ENCODE measurements at regions not wholly inside any gene's neighbourhood (a gene's known extent, or its start where the extent isn't known, plus 50 kb on each side); places are given as distances from the start of the nearest gene placed in this dataset.

DNA sequence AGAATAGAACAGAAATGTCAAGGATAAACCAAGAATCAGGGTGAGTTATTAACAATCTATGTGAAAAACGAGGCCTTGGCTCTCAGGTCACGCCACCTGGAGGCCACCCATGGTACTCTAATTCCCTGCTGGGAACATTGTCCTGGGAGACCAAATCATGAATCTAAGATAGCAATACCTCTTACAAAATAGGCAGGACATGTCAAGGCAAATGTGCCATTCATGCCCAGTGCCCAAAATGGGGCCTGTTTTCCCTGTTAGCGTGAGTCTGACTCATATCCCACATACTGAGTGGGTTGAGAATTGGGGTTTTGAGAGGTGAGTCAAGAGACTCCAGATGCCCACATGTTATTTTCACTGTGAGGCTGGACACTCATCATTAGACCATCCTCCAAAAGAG is 380.8 kb downstream of the HHIPL2 start:
- Histone ChIP-seq H3K27ac (ENCODE audit: low read length) (no peak overlapping the region), H3K9ac (ENCODE audit: low read length) (no peak overlapping the region)

DNA sequence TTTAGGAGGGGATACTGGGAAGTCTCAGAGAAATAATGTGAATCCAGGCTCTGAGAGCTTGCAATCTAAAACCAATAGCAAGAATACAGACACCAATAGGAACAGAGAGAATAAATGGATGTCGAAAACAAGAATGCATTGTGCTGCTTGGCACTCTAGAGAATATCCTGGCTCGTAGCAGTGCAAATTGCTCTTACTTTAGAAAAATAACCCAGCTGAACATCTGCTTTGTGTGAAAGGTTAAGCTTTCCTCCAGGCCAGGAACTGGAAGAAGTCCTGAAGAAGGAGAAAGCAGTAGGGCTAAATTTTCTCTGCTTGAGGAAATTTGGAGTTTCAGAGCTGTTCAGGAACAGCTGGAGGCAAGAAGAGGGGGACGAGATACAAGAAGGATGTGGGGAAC is 382.3 kb downstream of the HHIPL2 start:
- Histone ChIP-seq H3K79me2 (ENCODE audit: low read length) (no peaks in the 10 kb centered on the region), H2AFZ (ENCODE audit: low read depth, low read length) (no peak overlapping the region), H3K36me3 (replicated peaks; ENCODE audit: low read depth, low read length) (no peaks in the 10 kb centered on the region), H3K4me3 (ENCODE audit: low read length) (no peak overlapping the region), H3K9me3 (ENCODE audit: insufficient read depth, low read length) (no peaks in the 10 kb centered on the region), H3K27me3 (ENCODE audit: low read depth, low read length) (no peaks in the 10 kb centered on the region), H3K27ac (ENCODE audit: low read length) (no peak overlapping the region), H4K20me1 (ENCODE audit: insufficient read depth, low read length) (no peaks in the 10 kb centered on the region), H3K4me2 (ENCODE audit: low read length) (no peak overlapping the region), H3K9ac (ENCODE audit: low read length) (no peak overlapping the region), H3K4me1 (ENCODE audit: low read length) (no peaks in the 10 kb centered on the region)
- TF ChIP-seq EZH2phosphoT487 (IDR thresholded peaks at IDR 0.05; ENCODE audit: low read depth), result no peak
- TF ChIP-seq, protein P1, sequence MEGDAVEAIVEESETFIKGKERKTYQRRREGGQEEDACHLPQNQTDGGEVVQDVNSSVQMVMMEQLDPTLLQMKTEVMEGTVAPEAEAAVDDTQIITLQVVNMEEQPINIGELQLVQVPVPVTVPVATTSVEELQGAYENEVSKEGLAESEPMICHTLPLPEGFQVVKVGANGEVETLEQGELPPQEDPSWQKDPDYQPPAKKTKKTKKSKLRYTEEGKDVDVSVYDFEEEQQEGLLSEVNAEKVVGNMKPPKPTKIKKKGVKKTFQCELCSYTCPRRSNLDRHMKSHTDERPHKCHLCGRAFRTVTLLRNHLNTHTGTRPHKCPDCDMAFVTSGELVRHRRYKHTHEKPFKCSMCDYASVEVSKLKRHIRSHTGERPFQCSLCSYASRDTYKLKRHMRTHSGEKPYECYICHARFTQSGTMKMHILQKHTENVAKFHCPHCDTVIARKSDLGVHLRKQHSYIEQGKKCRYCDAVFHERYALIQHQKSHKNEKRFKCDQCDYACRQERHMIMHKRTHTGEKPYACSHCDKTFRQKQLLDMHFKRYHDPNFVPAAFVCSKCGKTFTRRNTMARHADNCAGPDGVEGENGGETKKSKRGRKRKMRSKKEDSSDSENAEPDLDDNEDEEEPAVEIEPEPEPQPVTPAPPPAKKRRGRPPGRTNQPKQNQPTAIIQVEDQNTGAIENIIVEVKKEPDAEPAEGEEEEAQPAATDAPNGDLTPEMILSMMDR (IDR thresholded peaks at IDR 0.05; ENCODE audit: low read depth, low read length), result no peak

More for the DNA sequence above, 380.8 kb downstream of the HHIPL2 start:
- H3K4me3 ChIP-seq (ENCODE audit: low read length), result no peak overlapping the region
- H3K4me2 ChIP-seq (ENCODE audit: low read length), result no peak overlapping the region
- peaks cover 3% of the 10 kb centered on the region; the same call in 1 of the 2 replicates for H3K9me3 ChIP-seq (ENCODE audit: insufficient read depth, low read length)
- no peak overlapping the region for H2AFZ ChIP-seq (ENCODE audit: low read depth, low read length)
- H3K36me3 ChIP-seq (replicated peaks; ENCODE audit: low read depth, low read length), result no peaks in the 10 kb centered on the region
- TF ChIP-seq EZH2phosphoT487 (IDR thresholded peaks at IDR 0.05; ENCODE audit: low read depth), result no peak
- TF ChIP-seq, protein P1 (IDR thresholded peaks at IDR 0.05; ENCODE audit: low read depth, low read length), result peak; percentile 94
- H3K4me1 ChIP-seq (ENCODE audit: low read length), result no peaks in the 10 kb centered on the region
- H3K27me3 ChIP-seq (ENCODE audit: low read depth, low read length), result no peaks in the 10 kb centered on the region
- H3K79me2 ChIP-seq (ENCODE audit: low read length), result no peaks in the 10 kb centered on the region
- H4K20me1 ChIP-seq (ENCODE audit: insufficient read depth, low read length), result no peaks in the 10 kb centered on the region

DNA sequence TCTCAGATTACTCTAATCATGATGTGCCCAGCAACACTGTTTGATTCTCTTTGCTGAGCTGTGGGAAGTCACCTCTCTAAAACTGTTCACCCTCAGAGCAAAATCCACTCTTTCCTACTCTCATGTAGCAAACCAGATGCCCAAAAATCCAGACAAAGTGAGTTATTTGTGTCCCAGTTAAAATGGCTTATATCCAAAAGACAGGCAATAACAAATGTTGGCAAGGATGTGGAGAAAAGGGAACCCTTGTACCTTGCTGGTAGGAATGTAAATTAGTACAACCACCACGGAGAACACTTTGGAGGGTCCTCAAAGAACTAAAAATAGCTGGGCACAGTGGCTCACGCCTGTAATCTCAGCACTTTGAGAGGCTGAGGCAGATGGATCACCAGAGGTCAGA is 384.0 kb downstream of the HHIPL2 start:
- Histone ChIP-seq H2AFZ (ENCODE audit: low read depth, low read length) (no peak overlapping the region), H3K27me3 (ENCODE audit: low read depth, low read length) (no peaks in the 10 kb centered on the region), H3K36me3 (replicated peaks; ENCODE audit: low read depth, low read length) (no peaks in the 10 kb centered on the region), H4K20me1 (ENCODE audit: insufficient read depth, low read length) (no peaks in the 10 kb centered on the region), H3K4me3 (ENCODE audit: low read length) (no peak overlapping the region), H3K9me3 (ENCODE audit: insufficient read depth, low read length) (no peaks in the 10 kb centered on the region), H3K4me2 (ENCODE audit: low read length) (no peak overlapping the region), H3K27ac (ENCODE audit: low read length) (no peak overlapping the region), H3K4me1 (ENCODE audit: low read length) (no peaks in the 10 kb centered on the region), H3K79me2 (ENCODE audit: low read length) (no peaks in the 10 kb centered on the region), H3K9ac (ENCODE audit: low read length) (no peak overlapping the region)
- no peak for TF ChIP-seq EZH2phosphoT487 (IDR thresholded peaks at IDR 0.05; ENCODE audit: low read depth)
- TF ChIP-seq, protein P1 (IDR thresholded peaks at IDR 0.05; ENCODE audit: low read depth, low read length), result no peak

DNA sequence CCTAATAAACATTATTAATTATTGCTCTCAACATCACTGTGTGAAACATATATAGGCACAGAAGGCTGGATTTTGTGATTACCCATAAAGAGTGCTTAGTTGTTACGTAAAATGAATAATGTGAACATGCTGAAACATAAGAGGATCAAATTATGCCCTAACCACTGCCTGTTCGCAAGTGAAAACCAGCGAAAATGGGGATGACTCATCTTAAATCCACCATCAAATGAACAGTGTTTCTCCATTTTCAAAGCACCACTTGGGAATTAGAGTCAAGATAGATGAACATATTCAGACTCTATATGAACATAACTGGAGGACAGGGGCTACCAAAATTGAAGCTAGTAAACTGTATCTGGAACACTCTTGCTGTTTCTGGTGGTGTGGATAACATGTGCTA is 386.2 kb downstream of the HHIPL2 start:
- Histone ChIP-seq H3K4me3 (ENCODE audit: low read length) (no peak overlapping the region), H2AFZ (ENCODE audit: low read depth, low read length) (no peak overlapping the region), H3K36me3 (replicated peaks; ENCODE audit: low read depth, low read length) (no peaks in the 10 kb centered on the region), H3K4me2 (ENCODE audit: low read length) (no peak overlapping the region), H3K4me1 (ENCODE audit: low read length) (no peaks in the 10 kb centered on the region), H4K20me1 (ENCODE audit: insufficient read depth, low read length) (no peaks in the 10 kb centered on the region), H3K27ac (ENCODE audit: low read length) (no peak overlapping the region), H3K9me3 (ENCODE audit: insufficient read depth, low read length) (no peaks in the 10 kb centered on the region), H3K27me3 (ENCODE audit: low read depth, low read length) (no peaks in the 10 kb centered on the region), H3K79me2 (ENCODE audit: low read length) (no peaks in the 10 kb centered on the region), H3K9ac (ENCODE audit: low read length) (no peak overlapping the region)
- TF ChIP-seq EZH2phosphoT487 (IDR thresholded peaks at IDR 0.05; ENCODE audit: low read depth), result no peak
- TF ChIP-seq, protein P1 (IDR thresholded peaks at IDR 0.05; ENCODE audit: low read depth, low read length), result no peak
